ENCODE measurements at regions not wholly inside any gene's neighbourhood (a gene's known extent, or its start where the extent isn't known, plus 50 kb on each side); places are given as distances from the start of the nearest gene placed in this dataset.
A peak's percentile ranks its signal among the peaks of the same experiment; 100 is the strongest.

GRCh38 chr5:173477345-173478040 lies 139.0 kb downstream of the BOD1 start:
- no peak for TF ChIP-seq CTCF (conservative IDR thresholded peaks at IDR 0.05)
- TF ChIP-seq ZFX (IDR thresholded peaks at IDR 0.05): no peak
- no peak overlapping the region for H3K27ac ChIP-seq

- no peak overlapping the region for H3K27ac ChIP-seq
These were observed 140.7 kb downstream of the BOD1 start for GRCh38 chr5:173475780-173476179.

GRCh38 chr5:173474881-173475287 lies 141.6 kb downstream of the BOD1 start:
- H3K27ac ChIP-seq: no peak overlapping the region
- TF ChIP-seq ZFX (IDR thresholded peaks at IDR 0.05) (no peak), CTCF (conservative IDR thresholded peaks at IDR 0.05) (no peak)

More at GRCh38 chr5:173475780-173476179, 140.7 kb downstream of the BOD1 start:
- TF ChIP-seq ZFX (IDR thresholded peaks at IDR 0.05) (no peak), CTCF (conservative IDR thresholded peaks at IDR 0.05) (no peak)

- peak overlapping the region; percentile 46; the same call in 1 of the 2 replicates for H3K27ac ChIP-seq
- no peak for TF ChIP-seq CTCF (conservative IDR thresholded peaks at IDR 0.05)
- no peak for TF ChIP-seq ZFX (IDR thresholded peaks at IDR 0.05)
These were observed 143.2 kb downstream of the BOD1 start for GRCh38 chr5:173473288-173473687.

- peak overlapping the region; percentile 46; the same call in 1 of the 2 replicates for H3K27ac ChIP-seq
- TF ChIP-seq CTCF (conservative IDR thresholded peaks at IDR 0.05): no peak
- no peak for TF ChIP-seq ZFX (IDR thresholded peaks at IDR 0.05)
These were observed 143.6 kb downstream of the BOD1 start for GRCh38 chr5:173472784-173473278.

- TF ChIP-seq ZFX (IDR thresholded peaks at IDR 0.05): no peak
- no peak for TF ChIP-seq CTCF (conservative IDR thresholded peaks at IDR 0.05)
- H3K27ac ChIP-seq: peak overlapping the region; percentile 46
These were observed 143.9 kb upstream of the STC2 start for GRCh38 chr5:173472164-173472563.

GRCh38 chr5:173468821-173469251 lies 140.6 kb upstream of the STC2 start:
- TF ChIP-seq CTCF (conservative IDR thresholded peaks at IDR 0.05) (no peak), ZFX (IDR thresholded peaks at IDR 0.05) (no peak)
- H3K27ac ChIP-seq: no peak overlapping the region

Data from C4-2B (cell line).